Sigmoid colon (tissue), 4 donors: ENCODE measurements at regions not wholly inside any gene's neighbourhood (a gene's known extent, or its start where the extent isn't known, plus 50 kb on each side); places are given as distances from the start of the nearest gene placed in this dataset.

Source experiments
- CTCF ChIP-seq, 4 experiments: fragments of 450-650 bp in 3 of 4; fragments of 200-600 bp in 1 of 4; IDR thresholded peaks; one replicate each; pipeline ENCODE4 v1.5.1; 2016 to 2019; ENCODE audit warnings: antibody characterized with exemption in 4 of 4, mild to moderate bottlenecking in 3 of 4, moderate library complexity in 2 of 4
- EP300 ChIP-seq, 4 donors: sonication (generic); formaldehyde crosslinking; IDR thresholded peaks; one replicate each; pipeline ENCODE4 v1.6.1; 2017; ENCODE audit warnings: antibody characterized with exemption in 4 of 4
- POLR2AphosphoS5 ChIP-seq, 4 donors: sonication (generic); formaldehyde crosslinking; IDR thresholded peaks; one replicate each; pipeline ENCODE4 v1.6.1; 2017; ENCODE audit warnings: antibody characterized with exemption in 4 of 4

DNA sequence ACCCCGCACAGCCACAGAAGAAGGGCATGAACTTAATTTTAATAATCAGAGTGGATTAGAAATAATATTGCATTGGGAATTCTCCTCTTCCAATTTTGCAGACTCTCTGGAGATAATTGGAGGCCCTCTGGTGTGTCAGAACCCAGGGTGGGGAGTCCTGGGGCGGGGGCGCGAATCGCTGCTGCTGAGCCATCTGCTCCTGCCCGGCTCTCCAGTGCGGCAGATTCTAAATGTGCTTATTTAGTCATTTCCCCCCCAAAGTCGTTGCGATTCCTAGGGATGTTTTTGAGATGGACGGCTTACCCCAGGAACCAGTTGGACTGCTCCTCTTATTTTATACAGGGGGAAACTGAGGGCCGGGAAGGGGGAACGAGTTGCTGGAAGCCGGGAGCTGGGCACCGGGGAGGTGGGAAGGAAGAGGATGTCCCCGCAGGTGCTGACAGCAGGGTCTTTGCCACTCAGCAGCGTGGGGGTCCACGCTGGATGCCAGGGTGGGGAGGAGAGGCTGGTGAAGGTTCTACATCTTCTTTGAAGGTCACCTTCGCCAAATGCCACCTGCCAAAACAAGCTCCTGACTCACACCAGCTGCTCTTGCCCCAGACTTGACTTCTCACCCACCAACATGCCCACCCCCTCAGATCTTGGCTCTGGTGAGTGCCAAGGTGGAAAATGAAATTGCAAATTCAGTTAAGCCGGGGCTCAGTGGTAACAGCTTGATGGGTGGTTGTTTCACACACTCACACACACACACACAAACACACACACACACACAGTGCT is 91.3 kb upstream of the PRR23E start:
- TF ChIP-seq POLR2AphosphoS5 (IDR thresholded peaks at IDR 0.05) = no peak
- no peak for TF ChIP-seq CTCF (IDR thresholded peaks at IDR 0.05)
- no peak for TF ChIP-seq EP300 (IDR thresholded peaks at IDR 0.05)
